AG08395 (cell line): ENCODE measurements at regions not wholly inside any gene's neighbourhood (a gene's known extent, or its start where the extent isn't known, plus 50 kb on each side); places are given as distances from the start of the nearest gene placed in this dataset.

Source experiments
- DNase-seq: peaks from one replicate; pipeline ENCODE4 v3.0.0; 2012; ENCODE audit warnings: mixed read lengths, low spot score

DNA sequence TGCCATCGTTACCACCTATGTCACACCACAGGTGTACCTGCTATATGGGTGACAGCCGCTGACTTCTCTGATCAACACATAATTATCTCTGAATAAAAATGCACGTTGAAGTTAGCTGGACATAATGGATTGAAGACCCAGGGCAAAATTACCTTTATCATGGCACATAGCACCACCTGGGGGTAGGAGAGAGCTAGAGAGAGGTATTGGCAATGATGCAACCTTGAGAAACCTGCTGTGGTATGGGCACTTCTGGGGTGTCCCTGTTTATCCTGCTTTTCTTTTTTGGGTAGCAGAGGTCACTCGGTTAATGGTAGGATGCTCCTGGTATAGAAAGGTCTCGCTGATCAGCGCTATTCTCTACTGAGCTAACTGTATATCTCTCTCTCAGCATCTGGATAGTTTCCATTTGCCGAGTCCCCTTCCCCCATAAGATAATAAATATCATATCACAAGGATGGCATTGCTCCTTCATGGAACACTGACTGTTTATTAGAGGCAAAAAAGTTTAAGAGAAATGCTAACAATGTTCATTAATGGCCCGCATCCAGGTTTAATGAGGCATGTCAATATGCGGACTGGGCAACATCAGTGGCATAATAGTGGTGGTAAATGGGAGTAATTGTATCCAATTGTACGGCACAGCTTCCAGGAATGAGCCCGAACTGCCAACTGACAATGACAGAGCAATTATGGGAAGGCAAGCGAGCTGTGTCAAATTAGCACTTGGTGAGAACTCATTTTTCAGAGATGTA lies 323.1 kb downstream of the TFEC start:
- DNase-seq = no peak

DNA sequence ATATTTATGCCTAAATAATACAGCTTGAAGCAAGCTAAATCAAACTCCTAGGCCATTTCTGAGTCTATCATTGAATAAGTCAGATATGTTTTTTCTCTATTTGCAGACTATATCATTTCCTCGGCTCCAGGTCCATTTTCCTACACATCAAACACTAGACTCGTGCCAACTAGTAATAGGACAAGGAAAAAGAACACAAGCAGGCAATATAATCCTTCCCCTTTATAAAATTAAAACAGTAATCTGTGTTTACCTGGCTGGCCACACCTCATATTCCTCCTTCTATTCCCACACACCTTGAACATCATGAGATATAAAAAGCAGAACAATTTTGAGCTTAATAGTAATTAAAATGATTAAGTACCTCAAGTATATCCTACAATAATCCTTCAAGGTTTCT lies 325.7 kb downstream of the TFEC start:
- DNase-seq = no peak

- DNase-seq = no peak
Measured at GRCh38 chr7:115701141-115701540, 329.4 kb downstream of the TFEC start.

GRCh38 chr7:115694424-115694823 lies 336.1 kb downstream of the TFEC start:
- DNase-seq = no peak

GRCh38 chr7:115693779-115694178 lies 336.8 kb downstream of the TFEC start:
- no peak for DNase-seq

- no peak for DNase-seq
Measured at GRCh38 chr7:115689941-115690340, 340.6 kb downstream of the TFEC start.

DNA sequence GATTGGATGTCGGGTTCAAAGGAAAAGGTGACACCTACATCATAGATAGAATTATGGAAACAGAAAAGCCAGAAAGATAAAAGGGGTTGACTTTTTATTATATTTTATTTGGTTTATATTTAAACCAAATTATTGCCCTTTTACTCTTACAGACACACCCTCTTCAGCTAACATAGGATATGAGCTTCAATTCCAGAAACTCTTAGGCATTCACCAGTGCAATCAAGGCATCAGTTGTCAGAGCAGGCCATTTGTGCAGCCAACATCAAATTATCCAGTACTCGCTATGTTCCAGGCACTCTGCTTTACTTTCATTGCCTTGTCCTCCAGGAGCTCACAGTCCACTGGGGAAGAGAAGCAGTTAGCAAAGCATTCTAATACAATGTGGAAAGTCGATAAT lies 347.5 kb downstream of the TFEC start:
- no peak for DNase-seq

- no peak for DNase-seq
Measured at GRCh38 chr7:115682507-115682906, 348.1 kb downstream of the TFEC start.

DNA sequence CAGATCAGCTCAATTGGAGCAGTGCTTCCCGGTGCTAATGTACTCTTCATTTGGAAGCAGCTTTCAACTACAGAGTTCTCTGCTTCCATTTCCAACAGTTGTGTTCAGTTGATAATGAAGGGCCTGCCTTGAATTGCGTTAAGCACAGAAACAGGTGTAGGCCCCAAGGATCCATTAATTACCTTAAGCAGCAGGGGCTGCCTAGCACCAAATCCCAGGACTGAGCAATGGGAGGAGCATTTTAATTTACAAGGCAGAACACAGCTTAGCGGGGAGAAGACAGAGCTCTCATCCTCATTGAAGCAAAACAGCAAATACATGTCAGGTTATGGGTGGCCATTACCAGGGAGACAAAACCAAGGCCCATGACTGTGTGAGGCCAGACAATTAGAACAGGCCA lies 349.6 kb downstream of the TFEC start:
- no peak for DNase-seq

- DNase-seq = peak; percentile 14
Measured at GRCh38 chr7:115679976-115680375, 350.6 kb downstream of the TFEC start.

GRCh38 chr7:115679423-115679822 lies 351.1 kb downstream of the TFEC start:
- no peak for DNase-seq

GRCh38 chr7:115678086-115678982 lies 352.2 kb downstream of the TFEC start:
- peak; percentile 60 for DNase-seq

DNA sequence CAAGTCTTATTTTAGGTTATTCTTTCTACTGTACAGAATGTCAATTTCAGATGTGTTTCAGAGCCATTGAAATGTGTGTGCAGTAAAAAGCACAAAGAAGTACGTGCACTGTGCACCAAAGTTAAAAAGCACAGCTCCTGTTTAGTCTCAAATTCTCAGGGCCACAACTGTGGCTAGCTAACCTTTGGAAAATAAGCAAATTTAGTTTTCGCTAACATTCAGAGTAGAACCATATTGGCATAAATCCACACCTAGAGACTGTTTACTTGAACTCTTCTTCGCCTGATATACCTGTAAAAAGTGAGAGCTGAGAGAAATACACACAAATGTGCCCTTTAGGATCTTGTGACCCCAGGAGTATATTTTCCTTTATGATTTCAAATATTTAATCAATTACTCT lies 353.9 kb downstream of the TFEC start:
- DNase-seq = no peak

- no peak for DNase-seq
Measured at GRCh38 chr7:115676080-115676479, 354.5 kb downstream of the TFEC start.

- DNase-seq = no peak
Measured at GRCh38 chr7:115674467-115675024, 356.0 kb downstream of the TFEC start.

GRCh38 chr7:115672024-115672423 lies 358.5 kb downstream of the TFEC start:
- no peak for DNase-seq

DNA sequence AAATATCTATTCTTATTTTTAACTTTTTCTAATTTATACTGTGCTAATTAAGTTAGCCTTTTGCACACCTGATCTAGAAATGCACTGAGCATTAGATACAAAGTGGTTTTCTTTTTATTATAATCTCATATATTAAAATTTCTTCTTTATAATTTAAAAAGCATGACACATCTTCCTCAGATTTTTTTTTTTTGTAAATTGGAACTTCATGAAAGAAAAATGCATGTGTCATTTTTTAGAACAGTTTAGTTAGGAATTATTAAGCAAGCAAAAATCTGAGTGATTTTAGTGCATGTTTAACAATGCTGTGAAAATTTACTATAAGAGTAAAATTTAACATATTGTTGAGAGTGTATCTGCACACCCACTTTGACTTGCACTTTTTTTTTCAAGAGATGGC lies 367.9 kb downstream of the TFEC start:
- no peak for DNase-seq

GRCh38 chr7:115662120-115662519 lies 368.4 kb downstream of the TFEC start:
- no peak for DNase-seq

DNA sequence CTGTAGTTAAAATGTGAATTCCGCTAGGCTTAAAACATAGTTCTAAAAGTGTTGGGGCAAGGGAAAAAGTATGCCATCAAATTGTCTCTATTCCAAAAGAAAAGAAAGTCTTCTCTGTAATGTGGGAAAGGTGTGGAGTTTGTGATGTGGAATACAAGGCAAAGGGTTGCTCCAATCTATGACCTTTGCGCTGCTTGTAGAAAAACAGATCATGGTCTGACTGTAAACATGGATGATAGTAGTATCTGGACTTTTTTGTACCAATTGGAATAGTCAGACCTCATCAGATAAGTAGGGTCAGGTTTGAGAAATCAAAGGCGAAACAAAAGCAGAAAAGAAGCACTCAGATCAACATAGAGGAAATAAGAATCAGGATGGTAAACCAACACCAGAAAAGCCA lies 372.3 kb downstream of the TFEC start:
- DNase-seq = no peak

- peak; percentile 35 for DNase-seq
Measured at GRCh38 chr7:115654384-115655214, 376.0 kb downstream of the TFEC start.

DNA sequence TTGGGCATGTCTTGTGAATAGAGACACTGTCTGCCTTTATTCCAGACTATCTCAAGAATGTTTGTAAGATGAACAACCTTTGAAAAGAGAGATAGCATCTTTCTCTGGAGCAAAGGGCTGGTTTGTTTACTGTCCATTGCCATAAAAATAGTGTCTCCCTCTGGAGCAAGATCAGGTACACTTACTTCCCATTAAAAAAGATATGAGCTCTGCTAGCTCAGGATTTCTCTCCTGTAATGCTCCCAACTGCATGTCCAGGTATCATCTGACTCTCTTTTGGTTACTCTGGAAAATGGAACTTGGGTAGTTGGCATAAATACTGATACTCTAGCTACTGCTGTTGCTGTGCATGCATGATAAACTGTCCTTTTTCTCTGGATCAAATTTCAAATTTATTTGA lies 381.1 kb downstream of the TFEC start:
- DNase-seq = no peak

GRCh38 chr7:115647712-115648111 lies 382.9 kb downstream of the TFEC start:
- DNase-seq = no peak
